ENCODE measurements at regions not wholly inside any gene's neighbourhood (a gene's known extent, or its start where the extent isn't known, plus 50 kb on each side); places are given as distances from the start of the nearest gene placed in this dataset.

- Histone ChIP-seq H3K36me3 (no peaks in the 10 kb centered on the region), H3K27me3 (no peaks in the 10 kb centered on the region), H3K27ac (no peak overlapping the region), H3K4me3 (no peak overlapping the region), H3K9me3 (no peaks in the 10 kb centered on the region), H3K4me1 (no peaks in the 10 kb centered on the region)
- no peak for DNase-seq (ENCODE audit: low spot score)
- TF ChIP-seq, protein P1, sequence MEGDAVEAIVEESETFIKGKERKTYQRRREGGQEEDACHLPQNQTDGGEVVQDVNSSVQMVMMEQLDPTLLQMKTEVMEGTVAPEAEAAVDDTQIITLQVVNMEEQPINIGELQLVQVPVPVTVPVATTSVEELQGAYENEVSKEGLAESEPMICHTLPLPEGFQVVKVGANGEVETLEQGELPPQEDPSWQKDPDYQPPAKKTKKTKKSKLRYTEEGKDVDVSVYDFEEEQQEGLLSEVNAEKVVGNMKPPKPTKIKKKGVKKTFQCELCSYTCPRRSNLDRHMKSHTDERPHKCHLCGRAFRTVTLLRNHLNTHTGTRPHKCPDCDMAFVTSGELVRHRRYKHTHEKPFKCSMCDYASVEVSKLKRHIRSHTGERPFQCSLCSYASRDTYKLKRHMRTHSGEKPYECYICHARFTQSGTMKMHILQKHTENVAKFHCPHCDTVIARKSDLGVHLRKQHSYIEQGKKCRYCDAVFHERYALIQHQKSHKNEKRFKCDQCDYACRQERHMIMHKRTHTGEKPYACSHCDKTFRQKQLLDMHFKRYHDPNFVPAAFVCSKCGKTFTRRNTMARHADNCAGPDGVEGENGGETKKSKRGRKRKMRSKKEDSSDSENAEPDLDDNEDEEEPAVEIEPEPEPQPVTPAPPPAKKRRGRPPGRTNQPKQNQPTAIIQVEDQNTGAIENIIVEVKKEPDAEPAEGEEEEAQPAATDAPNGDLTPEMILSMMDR (IDR thresholded peaks at IDR 0.05), result no peak
Observed at GRCh38 chr13:31081316-31081715, 80.4 kb downstream of the HSPH1 start.

- Histone ChIP-seq H3K27me3 (no peaks in the 10 kb centered on the region), H3K4me1 (no peaks in the 10 kb centered on the region), H3K36me3 (no peaks in the 10 kb centered on the region), H3K9me3 (no peaks in the 10 kb centered on the region), H3K27ac (no peak overlapping the region), H3K4me3 (no peak overlapping the region)
- DNase-seq (ENCODE audit: low spot score), result no peak
- TF ChIP-seq, protein P1 (IDR thresholded peaks at IDR 0.05), result no peak
Observed at GRCh38 chr13:31074756-31075155, 86.9 kb downstream of the HSPH1 start.

DNA sequence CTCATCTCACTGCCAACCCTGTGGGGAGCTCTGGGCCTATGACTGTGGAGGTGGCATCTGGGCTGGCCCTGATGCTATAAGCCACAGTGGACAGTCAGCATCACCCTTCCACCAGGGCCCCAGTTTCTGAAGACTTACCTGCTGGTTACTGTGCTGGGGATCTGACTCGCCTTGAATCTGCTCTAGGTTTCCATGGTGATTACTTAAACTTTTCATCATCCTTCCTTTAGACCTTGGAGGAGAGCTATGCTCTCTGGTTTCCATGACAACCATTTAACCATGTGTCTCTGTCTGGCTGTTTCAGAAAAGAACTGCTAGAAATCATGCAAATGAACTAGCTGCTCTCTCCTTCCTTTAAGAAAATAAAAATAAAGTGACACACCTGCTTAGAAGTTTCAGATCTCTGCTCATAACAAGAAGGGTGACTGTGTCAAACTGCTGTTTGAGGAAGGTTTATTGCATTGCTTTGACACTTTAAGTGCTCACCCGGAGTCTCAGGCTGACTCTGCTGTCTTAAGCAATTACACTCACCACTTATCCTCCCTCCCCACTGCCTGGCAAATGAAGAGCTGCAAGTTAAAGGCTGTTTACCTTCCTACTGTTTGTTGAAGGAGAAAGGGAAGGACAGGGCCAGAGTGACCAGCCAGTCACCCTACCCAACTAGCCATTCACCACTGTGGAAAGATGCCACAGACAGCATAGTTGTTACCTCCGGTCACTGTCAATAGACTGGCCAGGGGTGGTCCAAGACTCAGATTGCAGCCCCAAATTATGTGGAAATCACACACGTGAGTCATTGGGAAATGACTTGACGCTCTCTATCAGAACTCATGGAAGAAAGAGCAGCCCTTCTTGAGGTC lies 87.6 kb downstream of the HSPH1 start:
- H3K27me3 ChIP-seq, result no peaks in the 10 kb centered on the region
- TF ChIP-seq, protein P1 (IDR thresholded peaks at IDR 0.05), result no peak
- no peak for DNase-seq (ENCODE audit: low spot score)
- no peaks in the 10 kb centered on the region for H3K9me3 ChIP-seq
- no peaks in the 10 kb centered on the region for H3K36me3 ChIP-seq
- H3K27ac ChIP-seq, result no peak overlapping the region
- H3K4me1 ChIP-seq, result no peaks in the 10 kb centered on the region
- H3K4me3 ChIP-seq, result no peak overlapping the region

DNA sequence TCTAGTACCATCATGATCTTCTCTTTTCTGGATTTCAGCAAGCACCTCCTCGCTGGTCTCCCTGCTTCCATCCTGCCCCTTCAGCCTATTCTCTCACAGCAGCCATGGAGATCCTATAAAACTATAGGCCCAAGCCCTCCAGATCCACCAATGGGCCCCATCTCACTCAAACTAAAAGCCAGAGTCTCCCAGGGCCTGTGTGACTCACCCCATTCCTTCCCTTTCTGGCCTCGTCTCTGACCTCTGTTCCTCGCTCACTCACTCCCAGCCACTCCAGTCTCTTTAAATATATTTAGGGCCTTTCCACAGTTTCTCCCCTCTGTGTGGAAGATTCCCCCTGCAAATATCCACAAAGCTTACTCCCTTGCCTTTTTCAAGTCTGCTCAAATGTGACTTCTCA lies 89.7 kb downstream of the HSPH1 start:
- TF ChIP-seq, protein P1 (IDR thresholded peaks at IDR 0.05), result no peak
- no peaks in the 10 kb centered on the region for H3K27me3 ChIP-seq
- H3K9me3 ChIP-seq, result no peaks in the 10 kb centered on the region
- no peaks in the 10 kb centered on the region for H3K36me3 ChIP-seq
- H3K27ac ChIP-seq, result no peak overlapping the region
- DNase-seq (ENCODE audit: low spot score), result no peak
- H3K4me1 ChIP-seq, result no peaks in the 10 kb centered on the region
- no peak overlapping the region for H3K4me3 ChIP-seq

GRCh38 chr13:31069808-31070534 lies 91.7 kb downstream of the HSPH1 start:
- no peaks in the 10 kb centered on the region for H3K9me3 ChIP-seq
- no peaks in the 10 kb centered on the region for H3K27me3 ChIP-seq
- TF ChIP-seq, protein P1 (IDR thresholded peaks at IDR 0.05), result no peak
- H3K4me3 ChIP-seq, result no peak overlapping the region
- DNase-seq (ENCODE audit: low spot score), result no peak
- H3K27ac ChIP-seq, result no peak overlapping the region
- no peaks in the 10 kb centered on the region for H3K4me1 ChIP-seq
- no peaks in the 10 kb centered on the region for H3K36me3 ChIP-seq
